CD4-positive, alpha-beta memory T cell (primary cell): ENCODE measurements at regions not wholly inside any gene's neighbourhood (a gene's known extent, or its start where the extent isn't known, plus 50 kb on each side); places are given as distances from the start of the nearest gene placed in this dataset.

Source experiments
- CTCF ChIA-PET: fragments of 350-600 bp; sonication (Branson Sonifier 250); formaldehyde crosslinking; loops from one replicate; lab custom pipeline; 2021; ENCODE audit warnings: inconsistent platforms; ENCODE audit not compliant: partially characterized antibody; lab: Charles Lee
- POLR2A ChIA-PET: fragments of 350-600 bp; sonication (Branson Sonifier 250); formaldehyde crosslinking; loops from one replicate; lab custom pipeline; 2021; ENCODE audit not compliant: partially characterized antibody; lab: Charles Lee
- DNase-seq, 5 donors: peaks; one replicate each; pipeline versions ENCODE4 v3.0.0 to v3.0.0-alpha.2; 2020 to 2022; ENCODE audit warnings: mixed read lengths in 1 of 5
- H3K27ac ChIP-seq: one replicate; pipeline ENCODE4 v1.7.0; 2013; ENCODE audit warnings: low read depth, low read length
- H3K27me3 ChIP-seq: 2 replicates; pipeline ENCODE4 v1.7.0; 2013; ENCODE audit warnings: mild to moderate bottlenecking, low read length, moderate library complexity; ENCODE audit not compliant: insufficient read depth
- H3K36me3 ChIP-seq: 2 replicates; pipeline ENCODE4 v1.7.0; 2013; ENCODE audit warnings: mild to moderate bottlenecking, low read length, moderate library complexity; ENCODE audit not compliant: insufficient read depth
- H3K4me1 ChIP-seq: 2 replicates; pipeline ENCODE4 v1.7.0; 2013; ENCODE audit warnings: mild to moderate bottlenecking, low read length, moderate library complexity; ENCODE audit not compliant: insufficient read depth
- H3K4me3 ChIP-seq, 2 donors: one replicate each; pipeline ENCODE4 v1.7.0; 2013; ENCODE audit warnings: low read length in 2 of 2, mild to moderate bottlenecking in 1 of 2
- H3K9me3 ChIP-seq, 2 donors: one replicate each; pipeline ENCODE4 v1.7.0; 2013; ENCODE audit warnings: low read length in 2 of 2, control low read depth in 1 of 2; ENCODE audit not compliant: control insufficient read depth in 1 of 2
- H3K27ac Mint-ChIP-seq, 7 donors: one replicate each; pipeline ENCODE4 v1.8.0; 2020 to 2021; ENCODE audit warnings: mixed read lengths in 7 of 7, mild to moderate bottlenecking in 6 of 7, inconsistent platforms in 3 of 7, moderate library complexity in 3 of 7
- H3K27me3 Mint-ChIP-seq, 2 donors: one replicate each; pipeline ENCODE4 v1.8.0; 2020 to 2021; ENCODE audit warnings: mixed read lengths in 2 of 2
- H3K36me3 Mint-ChIP-seq, 2 donors: one replicate each; pipeline ENCODE4 v1.8.0; 2020 to 2021; ENCODE audit warnings: mixed read lengths in 2 of 2, inconsistent platforms in 1 of 2, mild to moderate bottlenecking in 1 of 2
- H3K4me1 Mint-ChIP-seq, 4 donors: one replicate each; pipeline ENCODE4 v1.8.0; 2020 to 2021; ENCODE audit warnings: mixed read lengths in 4 of 4, mild to moderate bottlenecking in 1 of 4
- H3K4me3 Mint-ChIP-seq, 8 donors: one replicate each; pipeline ENCODE4 v1.8.0; 2020 to 2021; ENCODE audit warnings: mixed read lengths in 8 of 8, mild to moderate bottlenecking in 7 of 8, moderate library complexity in 6 of 8, inconsistent platforms in 3 of 8
- H3K9me3 Mint-ChIP-seq, 8 donors: one replicate each; pipeline ENCODE4 v1.8.0; 2020 to 2021; ENCODE audit warnings: mixed read lengths in 8 of 8, mild to moderate bottlenecking in 5 of 8, inconsistent platforms in 3 of 8, moderate library complexity in 1 of 8
- intact Hi-C: fragments of 100-400 bp; cut with micrococcal nuclease; formaldehyde crosslinking; loops from one replicate; pipeline ENCODE4 v1.15.1; 2023

- ChIA-PET CTCF (no interaction called here), POLR2A (no interaction called here)
- H3K36me3 ChIP-seq: no peaks in the 10 kb centered on the region
- peaks cover 6% of the 10 kb centered on the region for H3K4me1 ChIP-seq
- no peaks in the 10 kb centered on the region for H3K9me3 ChIP-seq
- peaks cover 4 to 10% of the 10 kb centered on the region in 2 donors for H3K27me3 Mint-ChIP-seq
- no peak overlapping the region for H3K4me3 Mint-ChIP-seq
- no peak overlapping the region for H3K4me3 ChIP-seq
- no peak overlapping the region for H3K27ac Mint-ChIP-seq
- H3K36me3 Mint-ChIP-seq: no peaks in the 10 kb centered on the region
- intact Hi-C loops: loop anchor here (10.0 kb wide), 1 partner anchor 1110 kb away; no protein-coding TSS in a partner anchor
- peaks cover 0 to 4% (median 2%) of the 10 kb centered on the region in 4 donors for H3K4me1 Mint-ChIP-seq
- no peak overlapping the region for H3K27ac ChIP-seq
- no peak for DNase-seq
- peaks cover 0 to 2% (median 0%) of the 10 kb centered on the region in 8 donors for H3K9me3 Mint-ChIP-seq
- H3K27me3 ChIP-seq: no peaks in the 10 kb centered on the region
Measured at GRCh38 chr2:128734521-128735295, 416.0 kb upstream of the HS6ST1 start.

DNA sequence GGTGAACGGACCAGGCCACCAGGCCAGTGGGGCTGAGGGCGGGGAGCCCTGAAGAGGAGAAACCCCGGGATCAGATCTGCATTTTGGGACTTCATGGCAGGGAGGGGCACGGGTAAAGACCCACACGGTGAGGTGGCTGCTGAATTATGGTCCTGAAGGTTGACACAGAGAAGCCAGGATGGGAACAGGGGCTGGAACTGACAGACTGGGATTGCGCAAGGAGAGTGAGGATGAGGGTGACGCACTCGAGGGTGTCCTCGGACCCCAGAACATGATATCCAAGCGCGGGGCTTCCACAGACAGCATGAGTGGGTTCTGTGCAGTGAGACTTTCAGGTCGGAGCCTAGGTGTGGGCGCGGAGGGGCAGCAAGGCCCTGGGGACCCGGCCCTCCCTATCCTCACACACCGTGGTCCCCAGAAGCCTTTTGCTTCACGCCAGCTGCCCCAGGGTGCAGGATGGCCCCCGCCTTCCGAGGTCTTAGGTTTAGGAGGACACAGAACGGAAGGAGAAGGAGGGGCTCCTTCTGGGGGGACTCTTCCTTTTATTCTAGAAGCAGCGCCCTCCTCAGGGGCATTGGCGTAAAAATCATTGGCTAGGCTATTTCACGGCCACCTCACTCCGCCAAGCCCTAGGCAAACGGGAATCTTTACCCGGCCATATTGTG, 416.8 kb upstream of the HS6ST1 start:
- Histone ChIP-seq H3K4me3 (no peak overlapping the region), H3K36me3 (no peaks in the 10 kb centered on the region), H3K27me3 (no peaks in the 10 kb centered on the region), H3K9me3 (no peaks in the 10 kb centered on the region), H3K27ac (no peak overlapping the region), H3K4me1 (peaks cover 6% of the 10 kb centered on the region)
- H3K9me3 Mint-ChIP-seq: peaks cover 0 to 2% (median 0%) of the 10 kb centered on the region in 8 donors
- no peak overlapping the region for H3K4me3 Mint-ChIP-seq
- H3K27me3 Mint-ChIP-seq: peaks cover 4 to 10% of the 10 kb centered on the region in 2 donors
- H3K36me3 Mint-ChIP-seq: no peaks in the 10 kb centered on the region
- intact Hi-C loops: loop anchor here (10.0 kb wide), 1 partner anchor 1109 kb away; no protein-coding TSS in a partner anchor
- ChIA-PET POLR2A (no interaction called here), CTCF (interaction anchor here (1.4 kb wide), 1 partner anchor 14 kb away, joined by 4 read pairs; no protein-coding TSS in a partner anchor)
- H3K27ac Mint-ChIP-seq: no peak overlapping the region
- DNase-seq: no peak
- peaks cover 0 to 4% (median 2%) of the 10 kb centered on the region in 4 donors for H3K4me1 Mint-ChIP-seq

- H3K27me3 ChIP-seq: no peaks in the 10 kb centered on the region
- H3K36me3 Mint-ChIP-seq: no peaks in the 10 kb centered on the region
- no peak overlapping the region for H3K4me3 Mint-ChIP-seq
- H3K4me1 Mint-ChIP-seq: peaks cover 0 to 4% (median 2%) of the 10 kb centered on the region in 4 donors
- CTCF ChIA-PET: interaction anchor here (0.8 to 1.4 kb wide), 7 partner anchors 8 to 32 kb away, joined by 3 to 5 read pairs (median 3); no protein-coding TSS in a partner anchor
- no peak overlapping the region for H3K4me3 ChIP-seq
- no peaks in the 10 kb centered on the region for H3K36me3 ChIP-seq
- DNase-seq: no peak
- peaks cover 6% of the 10 kb centered on the region for H3K4me1 ChIP-seq
- intact Hi-C loops: loop anchor here (10.0 kb wide), 1 partner anchor 1109 kb away; no protein-coding TSS in a partner anchor
- H3K27me3 Mint-ChIP-seq: peaks cover 4 to 10% of the 10 kb centered on the region in 2 donors
- no peaks in the 10 kb centered on the region for H3K9me3 ChIP-seq
- no peak overlapping the region for H3K27ac ChIP-seq
- POLR2A ChIA-PET: no interaction called here
- peaks cover 0 to 2% (median 0%) of the 10 kb centered on the region in 8 donors for H3K9me3 Mint-ChIP-seq
- no peak overlapping the region for H3K27ac Mint-ChIP-seq
Measured at GRCh38 chr2:128736046-128736688, 417.5 kb upstream of the HS6ST1 start.

GRCh38 chr2:128736689-128737545, 418.2 kb upstream of the HS6ST1 start:
- Mint-ChIP-seq H3K4me1 (peaks cover 0 to 4% (median 2%) of the 10 kb centered on the region in 4 donors), H3K36me3 (no peaks in the 10 kb centered on the region), H3K4me3 (peak overlapping the region in 1 of 8 donors; percentile 46), H3K27ac (no peak overlapping the region), H3K27me3 (peaks cover 4 to 10% of the 10 kb centered on the region in 2 donors), H3K9me3 (peaks cover 0 to 2% (median 0%) of the 10 kb centered on the region in 8 donors)
- H3K27me3 ChIP-seq: no peaks in the 10 kb centered on the region
- H3K36me3 ChIP-seq: no peaks in the 10 kb centered on the region
- CTCF ChIA-PET: interaction anchor here (0.8 to 1.4 kb wide), 7 partner anchors 9 to 32 kb away, joined by 3 to 5 read pairs (median 3); no protein-coding TSS in a partner anchor
- no peak overlapping the region for H3K27ac ChIP-seq
- DNase-seq: peak in 3 of 5 donors; percentile 21 to 32 (median 23)
- peaks cover 6% of the 10 kb centered on the region for H3K4me1 ChIP-seq
- POLR2A ChIA-PET: no interaction called here
- intact Hi-C loops: loop anchor here (10.0 kb wide), 1 partner anchor 1108 kb away; no protein-coding TSS in a partner anchor
- H3K4me3 ChIP-seq: no peak overlapping the region
- no peaks in the 10 kb centered on the region for H3K9me3 ChIP-seq

GRCh38 chr2:128737546-128737826, 418.8 kb upstream of the HS6ST1 start:
- Mint-ChIP-seq H3K27ac (no peak overlapping the region), H3K4me3 (no peak overlapping the region), H3K9me3 (no peaks in the 10 kb centered on the region), H3K4me1 (peaks cover 0 to 4% (median 2%) of the 10 kb centered on the region in 4 donors), H3K27me3 (peaks cover 4 to 10% of the 10 kb centered on the region in 2 donors), H3K36me3 (no peaks in the 10 kb centered on the region)
- Histone ChIP-seq H3K27me3 (no peaks in the 10 kb centered on the region), H3K4me1 (peaks cover 6% of the 10 kb centered on the region), H3K27ac (no peak overlapping the region), H3K36me3 (no peaks in the 10 kb centered on the region), H3K9me3 (no peaks in the 10 kb centered on the region), H3K4me3 (no peak overlapping the region)
- DNase-seq: no peak
- intact Hi-C loops: loop anchor here (10.0 kb wide), 1 partner anchor 1107 kb away; no protein-coding TSS in a partner anchor
- ChIA-PET CTCF (no interaction called here), POLR2A (no interaction called here)

DNA sequence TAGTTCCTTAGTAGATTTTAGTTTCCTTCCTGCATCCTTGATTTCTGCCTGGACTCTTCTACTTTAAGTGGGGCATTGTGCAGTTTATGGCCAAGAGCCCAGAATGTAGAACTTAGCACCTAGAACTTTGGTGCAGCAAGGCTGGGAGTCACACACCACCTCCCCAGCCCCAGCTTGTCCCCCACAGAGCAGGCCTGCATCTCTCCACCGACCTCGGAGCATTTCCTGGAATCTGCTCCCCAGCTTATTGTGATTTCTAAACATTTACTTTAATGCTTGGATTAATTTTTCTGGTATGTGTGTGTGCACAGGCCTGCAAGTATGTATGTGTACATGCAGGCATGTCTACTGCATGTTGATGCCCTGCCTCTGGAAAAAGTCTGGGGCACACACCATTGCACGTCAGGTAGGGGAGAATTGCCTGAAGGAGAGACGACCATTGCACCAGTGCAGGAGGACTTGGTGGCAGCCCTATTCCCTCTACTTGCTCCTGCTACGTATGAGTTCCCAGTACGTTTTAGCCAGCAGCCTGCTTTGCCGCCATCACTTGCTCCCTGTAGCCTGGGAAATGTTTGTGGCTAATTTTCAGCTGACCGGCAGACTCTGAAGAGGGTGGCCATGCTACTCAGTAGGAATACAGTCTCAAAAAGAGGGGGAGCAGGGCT, 419.9 kb upstream of the HS6ST1 start:
- no peaks in the 10 kb centered on the region for H3K9me3 ChIP-seq
- Mint-ChIP-seq H3K4me3 (no peak overlapping the region), H3K4me1 (peaks cover 0 to 4% (median 2%) of the 10 kb centered on the region in 4 donors), H3K27ac (no peak overlapping the region), H3K27me3 (peaks cover 4 to 8% of the 10 kb centered on the region in 2 donors), H3K36me3 (no peaks in the 10 kb centered on the region), H3K9me3 (no peaks in the 10 kb centered on the region)
- ChIA-PET POLR2A (no interaction called here), CTCF (interaction anchor here (2.4 kb wide), 1 partner anchor 12 kb away, joined by 9 read pairs; no protein-coding TSS in a partner anchor)
- no peaks in the 10 kb centered on the region for H3K27me3 ChIP-seq
- no peak overlapping the region for H3K4me3 ChIP-seq
- DNase-seq: no peak
- H3K27ac ChIP-seq: no peak overlapping the region
- no peaks in the 10 kb centered on the region for H3K36me3 ChIP-seq
- peaks cover 6% of the 10 kb centered on the region for H3K4me1 ChIP-seq
- intact Hi-C loops: loop anchor here (10.0 kb wide), 1 partner anchor 1106 kb away; no protein-coding TSS in a partner anchor
